ENCODE measurements at regions not wholly inside any gene's neighbourhood (a gene's known extent, or its start where the extent isn't known, plus 50 kb on each side); places are given as distances from the start of the nearest gene placed in this dataset.

DNA sequence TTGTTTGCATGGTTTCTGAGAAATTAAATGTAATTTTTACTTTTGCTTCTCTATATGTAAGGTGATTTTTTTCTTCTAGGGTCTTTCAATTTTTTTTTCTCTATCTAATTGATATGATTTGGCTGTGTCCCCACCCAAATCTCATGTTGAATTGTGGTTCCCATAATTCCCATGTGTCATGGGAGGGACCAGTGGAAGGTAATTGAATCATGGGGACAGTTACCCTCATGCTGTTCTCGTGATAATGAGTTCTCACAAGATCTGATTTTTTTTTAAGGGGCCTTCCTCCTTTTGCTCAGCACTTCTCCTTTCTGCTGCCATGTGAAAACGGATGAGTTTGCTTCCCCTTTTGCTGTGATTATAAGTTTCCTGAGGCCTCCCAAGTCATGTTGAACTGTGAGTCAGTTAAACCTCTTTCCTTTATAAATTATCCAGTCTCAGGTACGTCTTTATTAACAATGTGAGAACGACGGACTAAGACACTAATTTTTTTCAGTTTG lies 150.8 kb downstream of the MTRR start:
- TF ChIP-seq, protein P1, sequence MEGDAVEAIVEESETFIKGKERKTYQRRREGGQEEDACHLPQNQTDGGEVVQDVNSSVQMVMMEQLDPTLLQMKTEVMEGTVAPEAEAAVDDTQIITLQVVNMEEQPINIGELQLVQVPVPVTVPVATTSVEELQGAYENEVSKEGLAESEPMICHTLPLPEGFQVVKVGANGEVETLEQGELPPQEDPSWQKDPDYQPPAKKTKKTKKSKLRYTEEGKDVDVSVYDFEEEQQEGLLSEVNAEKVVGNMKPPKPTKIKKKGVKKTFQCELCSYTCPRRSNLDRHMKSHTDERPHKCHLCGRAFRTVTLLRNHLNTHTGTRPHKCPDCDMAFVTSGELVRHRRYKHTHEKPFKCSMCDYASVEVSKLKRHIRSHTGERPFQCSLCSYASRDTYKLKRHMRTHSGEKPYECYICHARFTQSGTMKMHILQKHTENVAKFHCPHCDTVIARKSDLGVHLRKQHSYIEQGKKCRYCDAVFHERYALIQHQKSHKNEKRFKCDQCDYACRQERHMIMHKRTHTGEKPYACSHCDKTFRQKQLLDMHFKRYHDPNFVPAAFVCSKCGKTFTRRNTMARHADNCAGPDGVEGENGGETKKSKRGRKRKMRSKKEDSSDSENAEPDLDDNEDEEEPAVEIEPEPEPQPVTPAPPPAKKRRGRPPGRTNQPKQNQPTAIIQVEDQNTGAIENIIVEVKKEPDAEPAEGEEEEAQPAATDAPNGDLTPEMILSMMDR (IDR thresholded peaks at IDR 0.05; ENCODE audit: insufficient read depth, low read length, poor library complexity, severe bottlenecking): no peak
- no peak for TF ChIP-seq EZH2phosphoT487 (conservative IDR thresholded peaks at IDR 0.05; ENCODE audit: low read length)
